ENCODE measurements at regions not wholly inside any gene's neighbourhood (a gene's known extent, or its start where the extent isn't known, plus 50 kb on each side); places are given as distances from the start of the nearest gene placed in this dataset.

GRCh38 chr20:58590679-58591473 is 60.2 kb upstream of the STX16 start:
- Histone ChIP-seq H3K36me3 (ENCODE audit: control insufficient read depth, insufficient read depth, low read length) (no peaks in the 10 kb centered on the region), H3K4me3 (ENCODE audit: low read length) (no peak overlapping the region), H3K27ac (ENCODE audit: low read length) (peak overlapping the region; percentile 49), H3K4me1 (ENCODE audit: control insufficient read depth, insufficient read depth, low read length) (peaks cover 59% of the 10 kb centered on the region), H3K27me3 (ENCODE audit: control insufficient read depth, insufficient read depth, low read length) (peaks cover 28% of the 10 kb centered on the region), H3K9me3 (replicated peaks; ENCODE audit: control insufficient read depth, low read depth, low read length) (no peaks in the 10 kb centered on the region)
- DNase-seq: peak; percentile 48
- WGBS (ENCODE audit: insufficient coverage): 57% methylated on average over 7 of the region's 12 CpGs

- H3K36me3 ChIP-seq (ENCODE audit: control insufficient read depth, insufficient read depth, low read length): no peaks in the 10 kb centered on the region
- peaks cover 54% of the 10 kb centered on the region for H3K4me1 ChIP-seq (ENCODE audit: control insufficient read depth, insufficient read depth, low read length)
- WGBS (ENCODE audit: insufficient coverage): 89% methylated on average over 6 of the region's 9 CpGs
- no peak overlapping the region for H3K27ac ChIP-seq (ENCODE audit: low read length)
- peaks cover 18% of the 10 kb centered on the region for H3K27me3 ChIP-seq (ENCODE audit: control insufficient read depth, insufficient read depth, low read length)
- DNase-seq: no peak
- no peaks in the 10 kb centered on the region for H3K9me3 ChIP-seq (replicated peaks; ENCODE audit: control insufficient read depth, low read depth, low read length)
- no peak overlapping the region for H3K4me3 ChIP-seq (ENCODE audit: low read length)
Observed at GRCh38 chr20:58587467-58587866, 63.6 kb upstream of the STX16 start.

- H3K27me3 ChIP-seq (ENCODE audit: control insufficient read depth, insufficient read depth, low read length): peaks cover 13% of the 10 kb centered on the region
- H3K9me3 ChIP-seq (replicated peaks; ENCODE audit: control insufficient read depth, low read depth, low read length): no peaks in the 10 kb centered on the region
- no peaks in the 10 kb centered on the region for H3K36me3 ChIP-seq (ENCODE audit: control insufficient read depth, insufficient read depth, low read length)
- 66% methylated on average over 2 of the region's 6 CpGs for WGBS (ENCODE audit: insufficient coverage)
- no peak overlapping the region for H3K4me3 ChIP-seq (ENCODE audit: low read length)
- no peak overlapping the region for H3K27ac ChIP-seq (ENCODE audit: low read length)
- no peak for DNase-seq
- peaks cover 48% of the 10 kb centered on the region for H3K4me1 ChIP-seq (ENCODE audit: control insufficient read depth, insufficient read depth, low read length)
Observed at GRCh38 chr20:58586565-58587093, 64.5 kb upstream of the STX16 start.

GRCh38 chr20:58585753-58586540 is 65.1 kb upstream of the STX16 start:
- H3K4me1 ChIP-seq (ENCODE audit: control insufficient read depth, insufficient read depth, low read length): peaks cover 42% of the 10 kb centered on the region
- no peak overlapping the region for H3K4me3 ChIP-seq (ENCODE audit: low read length)
- H3K27me3 ChIP-seq (ENCODE audit: control insufficient read depth, insufficient read depth, low read length): peaks cover 9% of the 10 kb centered on the region
- H3K27ac ChIP-seq (ENCODE audit: low read length): peak overlapping the region; percentile 86
- H3K9me3 ChIP-seq (replicated peaks; ENCODE audit: control insufficient read depth, low read depth, low read length): no peaks in the 10 kb centered on the region
- WGBS (ENCODE audit: insufficient coverage): 35% methylated on average over 5 of the region's 8 CpGs
- no peak for DNase-seq
- no peaks in the 10 kb centered on the region for H3K36me3 ChIP-seq (ENCODE audit: control insufficient read depth, insufficient read depth, low read length)

GRCh38 chr20:58584881-58585752 is 66.0 kb upstream of the STX16 start:
- WGBS (ENCODE audit: insufficient coverage): 41% methylated on average over 4 of the region's 9 CpGs
- peak overlapping the region; percentile 86 for H3K27ac ChIP-seq (ENCODE audit: low read length)
- H3K36me3 ChIP-seq (ENCODE audit: control insufficient read depth, insufficient read depth, low read length): no peaks in the 10 kb centered on the region
- peaks cover 13% of the 10 kb centered on the region for H3K27me3 ChIP-seq (ENCODE audit: control insufficient read depth, insufficient read depth, low read length)
- peaks cover 33% of the 10 kb centered on the region for H3K4me1 ChIP-seq (ENCODE audit: control insufficient read depth, insufficient read depth, low read length)
- H3K4me3 ChIP-seq (ENCODE audit: low read length): no peak overlapping the region
- H3K9me3 ChIP-seq (replicated peaks; ENCODE audit: control insufficient read depth, low read depth, low read length): no peaks in the 10 kb centered on the region
- DNase-seq: peak; percentile 81

GRCh38 chr20:58584051-58584824 is 66.8 kb upstream of the STX16 start:
- no peak for DNase-seq
- Histone ChIP-seq H3K9me3 (replicated peaks; ENCODE audit: control insufficient read depth, low read depth, low read length) (no peaks in the 10 kb centered on the region), H3K27ac (ENCODE audit: low read length) (no peak overlapping the region), H3K4me1 (ENCODE audit: control insufficient read depth, insufficient read depth, low read length) (peaks cover 25% of the 10 kb centered on the region), H3K27me3 (ENCODE audit: control insufficient read depth, insufficient read depth, low read length) (peaks cover 12% of the 10 kb centered on the region), H3K36me3 (ENCODE audit: control insufficient read depth, insufficient read depth, low read length) (no peaks in the 10 kb centered on the region), H3K4me3 (ENCODE audit: low read length) (no peak overlapping the region)
- 71% methylated on average over 1 of the region's 8 CpGs for WGBS (ENCODE audit: insufficient coverage)

- Histone ChIP-seq H3K27me3 (ENCODE audit: control insufficient read depth, insufficient read depth, low read length) (peaks cover 16% of the 10 kb centered on the region), H3K36me3 (ENCODE audit: control insufficient read depth, insufficient read depth, low read length) (no peaks in the 10 kb centered on the region), H3K9me3 (replicated peaks; ENCODE audit: control insufficient read depth, low read depth, low read length) (no peaks in the 10 kb centered on the region), H3K27ac (ENCODE audit: low read length) (no peak overlapping the region), H3K4me1 (ENCODE audit: control insufficient read depth, insufficient read depth, low read length) (peaks cover 23% of the 10 kb centered on the region), H3K4me3 (ENCODE audit: low read length) (no peak overlapping the region)
- no peak for DNase-seq
- WGBS (ENCODE audit: insufficient coverage): 30% methylated on average over 8 of the region's 8 CpGs
Observed at GRCh38 chr20:58583586-58583985, 67.5 kb upstream of the STX16 start.

- 36% methylated on average over 3 of the region's 13 CpGs for WGBS (ENCODE audit: insufficient coverage)
- peaks cover 23% of the 10 kb centered on the region for H3K4me1 ChIP-seq (ENCODE audit: control insufficient read depth, insufficient read depth, low read length)
- peak; percentile 35 for DNase-seq
- peaks cover 19% of the 10 kb centered on the region for H3K27me3 ChIP-seq (ENCODE audit: control insufficient read depth, insufficient read depth, low read length)
- H3K27ac ChIP-seq (ENCODE audit: low read length): no peak overlapping the region
- no peaks in the 10 kb centered on the region for H3K36me3 ChIP-seq (ENCODE audit: control insufficient read depth, insufficient read depth, low read length)
- H3K4me3 ChIP-seq (ENCODE audit: low read length): no peak overlapping the region
- H3K9me3 ChIP-seq (replicated peaks; ENCODE audit: control insufficient read depth, low read depth, low read length): no peaks in the 10 kb centered on the region
Observed at GRCh38 chr20:58583176-58583575, 67.9 kb upstream of the STX16 start.

- H3K4me1 ChIP-seq (ENCODE audit: control insufficient read depth, insufficient read depth, low read length): peaks cover 19% of the 10 kb centered on the region
- no peaks in the 10 kb centered on the region for H3K9me3 ChIP-seq (replicated peaks; ENCODE audit: control insufficient read depth, low read depth, low read length)
- H3K27me3 ChIP-seq (ENCODE audit: control insufficient read depth, insufficient read depth, low read length): peaks cover 23% of the 10 kb centered on the region
- H3K4me3 ChIP-seq (ENCODE audit: low read length): no peak overlapping the region
- no peak for DNase-seq
- no peak overlapping the region for H3K27ac ChIP-seq (ENCODE audit: low read length)
- 84% methylated on average over 6 of the region's 7 CpGs for WGBS (ENCODE audit: insufficient coverage)
- no peaks in the 10 kb centered on the region for H3K36me3 ChIP-seq (ENCODE audit: control insufficient read depth, insufficient read depth, low read length)
Observed at GRCh38 chr20:58580474-58580835, 65.3 kb upstream of the APCDD1L start.

Measured in muscle of leg (tissue), 3 donors.